ENCODE measurements at regions not wholly inside any gene's neighbourhood (a gene's known extent, or its start where the extent isn't known, plus 50 kb on each side); places are given as distances from the start of the nearest gene placed in this dataset.

DNA sequence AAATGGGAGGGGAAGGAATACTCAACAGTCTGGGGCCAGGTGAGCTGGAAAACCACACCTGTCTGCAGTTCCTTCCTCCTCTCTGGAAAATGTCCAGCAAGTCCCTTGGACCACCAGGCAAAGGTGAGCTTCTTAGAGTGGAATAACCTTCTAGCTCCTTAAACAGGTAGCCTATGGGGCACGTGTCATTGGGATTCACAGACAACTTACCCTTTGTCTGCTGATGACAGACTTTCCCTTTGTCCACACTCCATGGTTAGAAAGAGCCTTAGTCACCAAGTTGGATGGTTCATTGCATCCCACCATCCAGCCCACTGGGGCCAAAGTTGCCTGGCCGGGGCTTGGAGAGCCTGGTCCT, 98.0 kb upstream of the ITGA6 start:
- Histone ChIP-seq H3K79me1 (ENCODE audit: low read length) (no peaks in the 10 kb centered on the region), H3K9ac (ENCODE audit: low read length) (no peak overlapping the region), H3K27ac (ENCODE audit: low read depth, low read length) (no peak overlapping the region), H3K18ac (ENCODE audit: low read length) (no peak overlapping the region), H2BK12ac (ENCODE audit: low read length) (no peak overlapping the region), H3K9me3 (ENCODE audit: insufficient read depth, low read depth, low read length) (peaks cover 2% of the 10 kb centered on the region), H3K4me3 (ENCODE audit: low read depth, low read length) (no peak overlapping the region), H2BK120ac (ENCODE audit: insufficient read depth, low read length, poor library complexity) (no peak overlapping the region), H3K4ac (ENCODE audit: low read depth, low read length) (no peak overlapping the region), H2AK5ac (ENCODE audit: low read length) (no peak overlapping the region), H3K23ac (ENCODE audit: low read length) (no peak overlapping the region), H3K4me1 (ENCODE audit: control insufficient read depth in 1 of 2, insufficient read depth in 2 of 2, low read length in 2 of 2) (no peaks in the 10 kb centered on the region), H3K14ac (ENCODE audit: low read length) (no peak overlapping the region), H3K4me2 (ENCODE audit: low read length) (no peak overlapping the region), H4K12ac (ENCODE audit: low read depth, low read length) (no peak overlapping the region), H3K79me2 (ENCODE audit: control insufficient read depth, insufficient read depth, low read length, poor library complexity) (no peaks in the 10 kb centered on the region), H2BK5ac (ENCODE audit: low read depth, low read length, poor library complexity) (no peak overlapping the region), H4K91ac (ENCODE audit: low read depth, low read length) (no peak overlapping the region), H3K27me3 (ENCODE audit: insufficient read depth, low read length) (no peaks in the 10 kb centered on the region), H3K36me3 (ENCODE audit: control insufficient read depth in 1 of 2, insufficient read depth in 2 of 2, low read length in 2 of 2) (no peaks in the 10 kb centered on the region), H2AFZ (ENCODE audit: insufficient read depth, low read length, poor library complexity) (no peak overlapping the region), H4K8ac (ENCODE audit: low read depth, low read length) (no peak overlapping the region)
- no CpG with 5 or more reads among the region's 2 CpGs for WGBS (ENCODE audit: extremely low coverage, insufficient coverage, insufficient read length)
- DNase-seq = no peak

DNA sequence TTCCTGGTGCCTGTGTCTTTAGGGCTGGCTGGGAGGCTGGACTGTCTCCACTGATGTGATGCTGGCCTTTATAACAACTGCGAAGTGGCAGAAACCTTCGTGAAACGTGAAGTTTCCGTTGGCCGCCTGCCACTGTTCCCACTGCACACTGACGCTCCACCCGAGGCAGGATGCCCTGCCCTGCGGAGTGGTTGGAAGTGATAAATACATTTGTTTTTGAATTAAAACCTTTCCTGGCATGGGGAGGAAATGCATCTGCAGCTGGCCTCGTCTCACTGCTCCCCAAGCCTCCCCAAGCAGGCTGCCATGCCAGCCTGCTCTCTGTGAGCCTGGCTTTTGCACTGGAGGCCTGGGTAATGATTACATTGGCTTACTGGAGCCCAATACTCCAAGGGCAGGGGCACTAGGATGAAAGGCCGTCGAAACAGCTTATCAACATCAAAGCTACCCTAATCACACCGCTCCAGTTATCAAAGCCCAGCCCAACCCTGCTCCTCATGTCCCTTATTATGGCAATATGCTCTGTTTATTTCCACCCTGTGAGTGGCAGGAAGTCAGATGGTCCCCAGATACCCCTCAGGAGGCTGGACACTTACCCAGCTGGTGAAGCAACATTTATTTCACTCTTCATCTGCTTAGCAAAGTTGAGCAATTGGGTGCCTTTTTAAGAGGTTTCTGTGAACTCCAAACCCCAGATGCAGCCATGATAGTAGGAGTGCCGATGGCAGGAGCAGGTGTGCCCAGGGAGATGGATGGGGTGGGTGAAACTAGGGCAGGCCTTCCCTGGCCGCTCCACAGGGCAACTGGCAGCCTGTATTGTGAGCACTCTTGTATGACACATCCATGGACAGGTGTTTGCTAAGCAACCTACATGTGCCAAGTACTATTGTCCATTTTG, 97.4 kb upstream of the ITGA6 start:
- WGBS (ENCODE audit: extremely low coverage, insufficient coverage, insufficient read length) = no CpG with 5 or more reads among the region's 14 CpGs
- H3K79me2 ChIP-seq (ENCODE audit: control insufficient read depth, insufficient read depth, low read length, poor library complexity) = no peaks in the 10 kb centered on the region
- H3K27me3 ChIP-seq (ENCODE audit: insufficient read depth, low read length) = no peaks in the 10 kb centered on the region

DNA sequence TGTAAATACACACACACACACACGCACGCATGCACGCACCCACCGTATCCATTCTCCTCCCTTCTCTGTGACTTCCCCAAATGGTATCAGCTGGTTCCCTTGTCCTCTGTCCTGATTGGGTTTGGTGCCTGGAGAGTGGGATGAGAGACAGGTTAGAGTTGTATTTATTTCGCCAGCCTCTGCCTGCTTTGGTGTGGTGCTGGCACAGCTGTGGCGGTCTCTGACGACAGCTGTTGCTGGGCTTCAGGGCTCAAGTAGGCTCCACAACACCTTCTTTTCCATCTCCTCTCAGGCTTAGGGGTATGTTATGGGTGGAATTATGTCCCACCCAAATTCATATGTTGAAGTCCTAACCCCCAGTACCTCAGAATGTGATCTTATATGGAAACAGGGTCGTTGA, 94.9 kb upstream of the ITGA6 start:
- no peak overlapping the region for H4K91ac ChIP-seq (ENCODE audit: low read depth, low read length)
- H2AK5ac ChIP-seq (ENCODE audit: low read length) = no peak overlapping the region
- peak overlapping the region; percentile 8 for H3K4me3 ChIP-seq (ENCODE audit: low read depth, low read length)
- H2AFZ ChIP-seq (ENCODE audit: insufficient read depth, low read length, poor library complexity) = no peak overlapping the region
- no peak overlapping the region for H3K4me2 ChIP-seq (ENCODE audit: low read length)
- H3K9ac ChIP-seq (ENCODE audit: low read length) = no peak overlapping the region
- H3K36me3 ChIP-seq (ENCODE audit: control insufficient read depth in 1 of 2, insufficient read depth in 2 of 2, low read length in 2 of 2) = no peaks in the 10 kb centered on the region
- no peak overlapping the region for H3K23ac ChIP-seq (ENCODE audit: low read length)
- no peaks in the 10 kb centered on the region for H3K79me1 ChIP-seq (ENCODE audit: low read length)
- no peak overlapping the region for H4K12ac ChIP-seq (ENCODE audit: low read depth, low read length)
- no peak overlapping the region for H2BK120ac ChIP-seq (ENCODE audit: insufficient read depth, low read length, poor library complexity)
- H3K79me2 ChIP-seq (ENCODE audit: control insufficient read depth, insufficient read depth, low read length, poor library complexity) = no peaks in the 10 kb centered on the region
- H3K27ac ChIP-seq (ENCODE audit: low read depth, low read length) = no peak overlapping the region
- H3K9me3 ChIP-seq (ENCODE audit: insufficient read depth, low read depth, low read length) = peaks cover 2% of the 10 kb centered on the region
- H2BK5ac ChIP-seq (ENCODE audit: low read depth, low read length, poor library complexity) = no peak overlapping the region
- no peak overlapping the region for H3K14ac ChIP-seq (ENCODE audit: low read length)
- no peak overlapping the region for H4K8ac ChIP-seq (ENCODE audit: low read depth, low read length)
- no peak overlapping the region for H2BK12ac ChIP-seq (ENCODE audit: low read length)
- H3K18ac ChIP-seq (ENCODE audit: low read length) = no peak overlapping the region
- no CpG with 5 or more reads among the region's 8 CpGs for WGBS (ENCODE audit: extremely low coverage, insufficient coverage, insufficient read length)
- no peak for DNase-seq
- no peaks in the 10 kb centered on the region for H3K4me1 ChIP-seq (ENCODE audit: control insufficient read depth in 1 of 2, insufficient read depth in 2 of 2, low read length in 2 of 2)
- H3K4ac ChIP-seq (ENCODE audit: low read depth, low read length) = no peak overlapping the region
- H3K27me3 ChIP-seq (ENCODE audit: insufficient read depth, low read length) = no peaks in the 10 kb centered on the region

More for the DNA sequence above, 97.4 kb upstream of the ITGA6 start:
- no peak overlapping the region for H2AFZ ChIP-seq (ENCODE audit: insufficient read depth, low read length, poor library complexity)
- no peak overlapping the region for H3K14ac ChIP-seq (ENCODE audit: low read length)
- H2BK120ac ChIP-seq (ENCODE audit: insufficient read depth, low read length, poor library complexity) = no peak overlapping the region
- DNase-seq = no peak
- no peak overlapping the region for H2BK12ac ChIP-seq (ENCODE audit: low read length)
- no peak overlapping the region for H3K23ac ChIP-seq (ENCODE audit: low read length)
- H3K9me3 ChIP-seq (ENCODE audit: insufficient read depth, low read depth, low read length) = peaks cover 2% of the 10 kb centered on the region
- H4K91ac ChIP-seq (ENCODE audit: low read depth, low read length) = no peak overlapping the region
- H3K18ac ChIP-seq (ENCODE audit: low read length) = no peak overlapping the region
- no peak overlapping the region for H2BK5ac ChIP-seq (ENCODE audit: low read depth, low read length, poor library complexity)
- no peak overlapping the region for H3K4ac ChIP-seq (ENCODE audit: low read depth, low read length)
- H4K12ac ChIP-seq (ENCODE audit: low read depth, low read length) = no peak overlapping the region
- no peaks in the 10 kb centered on the region for H3K4me1 ChIP-seq (ENCODE audit: control insufficient read depth in 1 of 2, insufficient read depth in 2 of 2, low read length in 2 of 2)
- H2AK5ac ChIP-seq (ENCODE audit: low read length) = no peak overlapping the region
- H4K8ac ChIP-seq (ENCODE audit: low read depth, low read length) = no peak overlapping the region
- no peak overlapping the region for H3K27ac ChIP-seq (ENCODE audit: low read depth, low read length)
- no peak overlapping the region for H3K9ac ChIP-seq (ENCODE audit: low read length)
- H3K79me1 ChIP-seq (ENCODE audit: low read length) = no peaks in the 10 kb centered on the region
- no peaks in the 10 kb centered on the region for H3K36me3 ChIP-seq (ENCODE audit: control insufficient read depth in 1 of 2, insufficient read depth in 2 of 2, low read length in 2 of 2)
- no peak overlapping the region for H3K4me2 ChIP-seq (ENCODE audit: low read length)
- H3K4me3 ChIP-seq (ENCODE audit: low read depth, low read length) = no peak overlapping the region

DNA sequence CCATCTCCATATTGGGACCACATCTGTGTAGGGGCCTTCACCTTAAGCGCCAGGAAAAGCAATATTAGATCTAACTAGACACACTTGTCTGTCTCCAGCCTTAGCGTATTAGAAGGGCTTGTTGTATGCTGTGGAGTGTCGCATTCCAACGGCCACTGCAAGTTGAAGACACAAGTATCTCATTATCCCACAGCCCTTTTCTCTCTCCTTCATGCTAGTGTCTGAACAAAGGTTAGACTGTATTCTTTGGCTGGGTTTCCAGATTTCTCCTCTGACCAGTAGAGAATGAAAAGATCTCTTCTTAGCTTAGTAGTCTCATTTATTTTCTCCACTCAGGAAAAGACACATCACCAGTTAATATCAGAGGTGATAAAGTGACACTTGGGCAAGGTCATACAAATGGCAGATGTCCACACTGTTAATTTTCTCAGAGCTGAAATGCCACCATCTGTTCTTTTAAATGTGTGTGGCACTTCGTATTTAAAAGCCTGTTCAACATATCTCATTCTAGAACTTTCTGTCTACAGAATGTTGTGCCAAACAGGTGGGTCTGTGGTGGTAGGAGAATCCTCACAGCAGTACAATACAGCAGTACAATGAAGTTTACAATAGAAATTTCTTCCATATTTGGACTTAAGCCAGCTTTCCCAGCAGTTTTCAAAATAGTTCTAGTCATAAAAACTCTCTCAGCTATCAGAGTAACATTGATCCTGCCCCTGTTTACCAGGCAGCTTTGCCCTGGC, 94.0 kb upstream of the ITGA6 start:
- Histone ChIP-seq H3K23ac (ENCODE audit: low read length) (no peak overlapping the region), H3K27me3 (ENCODE audit: insufficient read depth, low read length) (no peaks in the 10 kb centered on the region)
- no CpG with 5 or more reads among the region's 5 CpGs for WGBS (ENCODE audit: extremely low coverage, insufficient coverage, insufficient read length)

More for the DNA sequence above, 94.0 kb upstream of the ITGA6 start:
- Histone ChIP-seq H2BK5ac (ENCODE audit: low read depth, low read length, poor library complexity) (no peak overlapping the region), H3K27ac (ENCODE audit: low read depth, low read length) (no peak overlapping the region), H2BK12ac (ENCODE audit: low read length) (no peak overlapping the region), H3K4me1 (ENCODE audit: control insufficient read depth in 1 of 2, insufficient read depth in 2 of 2, low read length in 2 of 2) (no peaks in the 10 kb centered on the region), H2BK120ac (ENCODE audit: insufficient read depth, low read length, poor library complexity) (no peak overlapping the region), H3K4me2 (ENCODE audit: low read length) (no peak overlapping the region), H3K79me1 (ENCODE audit: low read length) (no peaks in the 10 kb centered on the region), H4K8ac (ENCODE audit: low read depth, low read length) (no peak overlapping the region), H3K79me2 (ENCODE audit: control insufficient read depth, insufficient read depth, low read length, poor library complexity) (no peaks in the 10 kb centered on the region), H3K36me3 (ENCODE audit: control insufficient read depth in 1 of 2, insufficient read depth in 2 of 2, low read length in 2 of 2) (no peaks in the 10 kb centered on the region), H4K12ac (ENCODE audit: low read depth, low read length) (no peak overlapping the region), H3K4ac (ENCODE audit: low read depth, low read length) (no peak overlapping the region), H3K18ac (ENCODE audit: low read length) (no peak overlapping the region), H4K91ac (ENCODE audit: low read depth, low read length) (no peak overlapping the region), H3K14ac (ENCODE audit: low read length) (no peak overlapping the region), H3K4me3 (ENCODE audit: low read depth, low read length) (no peak overlapping the region), H3K9ac (ENCODE audit: low read length) (no peak overlapping the region), H2AFZ (ENCODE audit: insufficient read depth, low read length, poor library complexity) (no peak overlapping the region), H3K9me3 (ENCODE audit: insufficient read depth, low read depth, low read length) (peaks cover 2% of the 10 kb centered on the region), H2AK5ac (ENCODE audit: low read length) (no peak overlapping the region)
- DNase-seq = no peak
